HG02885 (cell line): ENCODE measurements at regions not wholly inside any gene's neighbourhood (a gene's known extent, or its start where the extent isn't known, plus 50 kb on each side); places are given as distances from the start of the nearest gene placed in this dataset.
"Not testable (repeated sequence)": the region's sequence is repeated elsewhere in the genome, so short reads cannot be mapped to it uniquely, and the experiment has no call there.

Experiments
- ATAC-seq: cut with Tn5 transposase; IDR thresholded peaks from one replicate; pipeline ENCODE4 v1.9.1; 2021; ENCODE audit warnings: mild to moderate bottlenecking; ENCODE audit not compliant: unreplicated experiment, poor library complexity

GRCh38 chr17:73910206-73910605 is 266.0 kb upstream of the SDK2 start:
- no peak for ATAC-seq

- no peak for ATAC-seq
These were observed 266.7 kb upstream of the SDK2 start for GRCh38 chr17:73910821-73911515.

GRCh38 chr17:73911726-73912372 is 267.6 kb upstream of the SDK2 start:
- ATAC-seq, result no peak

- ATAC-seq, result no peak
These were observed 268.1 kb upstream of the SDK2 start for GRCh38 chr17:73912373-73912746.

- ATAC-seq, result no peak
These were observed 270.5 kb upstream of the SDK2 start for GRCh38 chr17:73914536-73915274.

GRCh38 chr17:73919033-73919432 is 274.8 kb upstream of the SDK2 start:
- not testable (repeated sequence) for ATAC-seq

GRCh38 chr17:73921306-73921705 is 277.1 kb upstream of the SDK2 start:
- ATAC-seq, result no peak

- ATAC-seq, result no peak
These were observed 279.2 kb upstream of the RPL38 start for GRCh38 chr17:73924114-73924908.

GRCh38 chr17:73924909-73925186 is 278.6 kb upstream of the RPL38 start:
- ATAC-seq, result no peak

- no peak for ATAC-seq
These were observed 273.5 kb upstream of the RPL38 start for GRCh38 chr17:73929860-73930430.

GRCh38 chr17:73932216-73932749 is 271.2 kb upstream of the RPL38 start:
- ATAC-seq, result no peak

- no peak for ATAC-seq
These were observed 270.2 kb upstream of the RPL38 start for GRCh38 chr17:73933164-73933766.

- ATAC-seq, result no peak
These were observed 269.6 kb upstream of the RPL38 start for GRCh38 chr17:73933871-73934270.

- ATAC-seq, result no peak
These were observed 268.8 kb upstream of the RPL38 start for GRCh38 chr17:73934696-73935095.

GRCh38 chr17:73936908-73937627 is 266.4 kb upstream of the RPL38 start:
- ATAC-seq, result no peak

GRCh38 chr17:73938706-73939105 is 264.8 kb upstream of the RPL38 start:
- ATAC-seq, result no peak

GRCh38 chr17:73939806-73940205 is 263.7 kb upstream of the RPL38 start:
- ATAC-seq, result no peak

- ATAC-seq, result no peak
These were observed 263.0 kb upstream of the RPL38 start for GRCh38 chr17:73940511-73940910.

- ATAC-seq, result no peak
These were observed 261.5 kb upstream of the RPL38 start for GRCh38 chr17:73941919-73942530.
